ENCODE measurements at regions not wholly inside any gene's neighbourhood (a gene's known extent, or its start where the extent isn't known, plus 50 kb on each side); places are given as distances from the start of the nearest gene placed in this dataset.

- no peak for DNase-seq
Observed at GRCh38 chr4:151614561-151614960, 146.2 kb downstream of the GATB start.

GRCh38 chr4:151618858-151619257 is 141.9 kb downstream of the GATB start:
- DNase-seq, result no peak

GRCh38 chr4:151620066-151620465 is 140.7 kb downstream of the GATB start:
- DNase-seq, result no peak
